IPS-18a (cell line): ENCODE measurements at regions not wholly inside any gene's neighbourhood (a gene's known extent, or its start where the extent isn't known, plus 50 kb on each side); places are given as distances from the start of the nearest gene placed in this dataset.
"Not testable (repeated sequence)": the region's sequence is repeated elsewhere in the genome, so short reads cannot be mapped to it uniquely, and the experiment has no call there.

ENCODE experiments used
- H3K27ac ChIP-seq: one replicate; pipeline ENCODE4 v1.5.1; 2013; ENCODE audit warnings: low read length
- H3K27me3 ChIP-seq: one replicate; pipeline ENCODE4 v1.6.1; 2013; ENCODE audit warnings: mild to moderate bottlenecking, low read length; ENCODE audit not compliant: control insufficient read depth, insufficient read depth
- H3K36me3 ChIP-seq: one replicate; pipeline ENCODE4 v1.6.1; 2013; ENCODE audit warnings: low read depth, low read length; ENCODE audit not compliant: control insufficient read depth
- H3K4me1 ChIP-seq: one replicate; pipeline ENCODE4 v1.6.1; 2013; ENCODE audit warnings: low read depth, low read length; ENCODE audit not compliant: control insufficient read depth
- H3K4me3 ChIP-seq: one replicate; pipeline ENCODE4 v1.5.1; 2013; ENCODE audit warnings: low read length
- H3K9ac ChIP-seq: one replicate; pipeline ENCODE4 v1.6.1; 2013; ENCODE audit warnings: mild to moderate bottlenecking, low read length, moderate library complexity
- H3K9me3 ChIP-seq: one replicate; pipeline ENCODE4 v1.6.1; 2013; ENCODE audit warnings: low read depth, low read length; ENCODE audit not compliant: control insufficient read depth

DNA sequence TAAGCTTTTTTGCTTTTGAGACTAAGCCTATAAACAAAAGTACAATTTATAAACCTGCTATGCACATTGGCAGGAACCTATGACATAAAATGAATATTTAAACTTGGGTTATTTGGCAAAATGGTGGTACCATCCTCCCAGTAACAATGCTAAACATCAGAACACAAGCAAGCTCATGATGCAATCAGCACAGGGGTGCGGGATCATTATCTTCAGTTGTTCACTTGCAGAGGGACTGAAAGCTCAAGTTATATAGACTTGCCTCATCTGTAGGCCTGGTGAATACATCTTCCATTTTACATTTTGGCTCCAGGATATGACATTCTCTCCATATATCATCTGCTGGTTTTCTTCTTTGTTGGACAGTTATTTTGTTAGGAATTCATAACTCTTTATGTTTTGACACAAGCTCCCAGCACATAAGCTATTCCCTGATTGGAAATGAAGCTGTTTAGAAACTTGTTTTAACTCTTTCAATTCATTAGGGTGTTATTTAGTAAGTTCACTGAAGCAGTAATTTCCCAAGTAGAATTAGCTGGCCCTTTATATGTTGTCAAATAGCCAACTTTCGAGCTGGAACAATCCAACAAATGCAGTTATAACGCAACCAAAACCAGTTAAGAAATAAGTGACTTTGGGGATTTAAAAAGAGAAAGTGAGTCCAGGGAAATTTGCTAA, 124.7 kb upstream of the LIFR start:
- Histone ChIP-seq H3K36me3 (no peaks in the 10 kb centered on the region), H3K9ac (no peak overlapping the region), H3K4me1 (no peaks in the 10 kb centered on the region), H3K4me3 (no peak overlapping the region), H3K27me3 (no peaks in the 10 kb centered on the region), H3K9me3 (no peaks in the 10 kb centered on the region), H3K27ac (no peak overlapping the region)

DNA sequence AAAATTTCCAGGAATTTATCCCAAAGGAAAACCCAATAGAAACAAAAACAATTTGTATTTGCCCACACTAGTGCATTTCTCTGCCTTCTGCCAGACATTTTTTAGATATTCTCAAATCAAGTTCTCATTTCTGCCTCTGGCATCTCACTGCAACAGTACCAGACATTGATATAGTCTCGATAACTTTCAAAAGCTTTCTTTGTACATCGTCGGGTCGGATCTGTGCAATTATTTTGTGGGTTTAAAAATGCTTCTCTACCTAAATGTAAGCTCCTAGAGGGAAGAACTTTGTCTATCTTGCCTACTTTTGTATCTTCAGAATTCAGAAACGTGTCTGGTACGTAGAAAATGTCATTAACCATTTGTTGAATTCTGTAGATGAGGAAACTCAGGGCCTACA, 125.5 kb upstream of the LIFR start:
- Histone ChIP-seq H3K27ac (no peak overlapping the region), H3K27me3 (no peaks in the 10 kb centered on the region), H3K36me3 (no peaks in the 10 kb centered on the region), H3K4me1 (no peaks in the 10 kb centered on the region), H3K4me3 (no peak overlapping the region), H3K9ac (no peak overlapping the region), H3K9me3 (no peaks in the 10 kb centered on the region)

DNA sequence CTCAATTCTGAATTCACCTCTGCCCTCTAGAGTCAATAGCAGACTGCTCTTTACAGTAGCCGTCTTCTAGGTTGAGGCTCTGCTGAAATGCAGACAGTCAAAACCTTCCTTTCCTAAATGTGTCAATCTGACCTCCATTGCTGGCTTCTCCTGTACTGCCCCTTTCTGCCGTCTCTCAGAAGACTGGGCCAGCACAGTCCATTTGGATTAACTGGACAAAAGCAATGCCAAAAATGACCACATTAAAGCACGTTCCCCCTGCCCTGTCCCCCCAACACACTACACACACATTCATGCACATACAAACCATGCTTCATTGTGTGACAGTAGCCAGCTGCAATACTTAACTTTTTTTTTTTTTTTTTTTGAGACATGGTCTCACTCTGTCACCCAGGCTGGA, 130.2 kb upstream of the LIFR start:
- no peak overlapping the region for H3K27ac ChIP-seq
- H3K27me3 ChIP-seq, result no peaks in the 10 kb centered on the region
- no peaks in the 10 kb centered on the region for H3K4me1 ChIP-seq
- H3K9ac ChIP-seq, result no peak overlapping the region
- H3K4me3 ChIP-seq, result no peak overlapping the region
- no peaks in the 10 kb centered on the region for H3K36me3 ChIP-seq
- H3K9me3 ChIP-seq, result no peaks in the 10 kb centered on the region

DNA sequence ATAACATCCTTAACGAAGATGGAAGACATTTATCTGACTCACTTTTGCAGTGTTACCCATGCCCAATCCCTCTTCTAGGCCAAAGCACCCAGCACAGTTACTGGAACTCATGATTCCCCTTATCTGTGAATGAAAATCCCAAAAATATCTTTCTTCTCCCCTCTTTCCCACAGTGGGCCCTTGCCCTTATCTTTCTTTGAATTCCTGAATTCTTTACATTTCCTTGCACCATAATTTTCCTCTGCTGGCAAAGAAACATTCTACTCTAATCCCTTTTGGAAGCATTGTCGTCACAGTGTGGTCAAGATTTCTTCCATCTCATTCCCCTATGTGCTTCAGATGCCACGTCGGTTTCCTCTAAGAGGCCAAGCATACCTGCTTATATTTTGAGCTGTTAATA, 135.9 kb upstream of the LIFR start:
- no peak overlapping the region for H3K4me3 ChIP-seq
- no peak overlapping the region for H3K27ac ChIP-seq
- no peaks in the 10 kb centered on the region for H3K9me3 ChIP-seq
- no peak overlapping the region for H3K9ac ChIP-seq
- H3K27me3 ChIP-seq, result no peaks in the 10 kb centered on the region
- H3K4me1 ChIP-seq, result no peaks in the 10 kb centered on the region
- no peaks in the 10 kb centered on the region for H3K36me3 ChIP-seq

DNA sequence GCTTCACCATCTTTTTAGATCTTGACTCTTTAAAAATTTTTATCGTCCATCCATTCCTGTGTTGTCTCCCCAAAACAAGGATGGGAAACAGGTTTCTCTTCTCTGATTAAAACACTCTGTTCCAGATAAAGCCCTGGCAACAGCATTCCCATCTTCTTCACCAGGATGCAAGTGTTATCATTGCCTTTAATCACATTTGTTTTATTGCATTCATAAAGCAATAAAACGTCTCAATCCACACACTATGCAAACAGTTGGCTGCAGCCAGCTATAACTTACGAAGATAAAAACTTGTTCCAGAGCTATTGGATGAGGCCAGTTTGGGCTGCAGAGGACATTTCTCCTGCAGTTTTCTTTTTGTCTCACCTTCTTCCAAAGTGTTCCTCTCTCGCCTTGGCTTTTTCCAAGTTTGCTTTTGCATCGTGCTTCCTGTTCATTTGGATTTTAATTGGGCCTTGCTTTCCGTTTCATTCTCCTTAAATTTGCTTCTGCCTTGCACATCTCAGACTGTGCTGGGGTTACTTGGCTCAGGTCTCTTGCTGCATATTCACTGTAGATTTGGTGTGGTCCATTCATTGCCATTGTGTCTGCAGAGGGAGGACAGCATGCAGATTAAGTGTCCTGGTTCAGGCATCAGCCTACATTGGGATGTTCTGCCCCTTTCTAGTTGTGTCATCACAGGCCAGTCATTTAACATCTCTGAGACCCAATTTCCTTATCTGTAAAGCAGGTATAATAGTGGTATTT, 136.5 kb upstream of the LIFR start:
- H3K9ac ChIP-seq, result no peak overlapping the region
- H3K27me3 ChIP-seq, result no peaks in the 10 kb centered on the region
- no peaks in the 10 kb centered on the region for H3K36me3 ChIP-seq
- no peak overlapping the region for H3K27ac ChIP-seq
- H3K4me3 ChIP-seq, result no peak overlapping the region
- H3K4me1 ChIP-seq, result no peaks in the 10 kb centered on the region
- H3K9me3 ChIP-seq, result no peaks in the 10 kb centered on the region

DNA sequence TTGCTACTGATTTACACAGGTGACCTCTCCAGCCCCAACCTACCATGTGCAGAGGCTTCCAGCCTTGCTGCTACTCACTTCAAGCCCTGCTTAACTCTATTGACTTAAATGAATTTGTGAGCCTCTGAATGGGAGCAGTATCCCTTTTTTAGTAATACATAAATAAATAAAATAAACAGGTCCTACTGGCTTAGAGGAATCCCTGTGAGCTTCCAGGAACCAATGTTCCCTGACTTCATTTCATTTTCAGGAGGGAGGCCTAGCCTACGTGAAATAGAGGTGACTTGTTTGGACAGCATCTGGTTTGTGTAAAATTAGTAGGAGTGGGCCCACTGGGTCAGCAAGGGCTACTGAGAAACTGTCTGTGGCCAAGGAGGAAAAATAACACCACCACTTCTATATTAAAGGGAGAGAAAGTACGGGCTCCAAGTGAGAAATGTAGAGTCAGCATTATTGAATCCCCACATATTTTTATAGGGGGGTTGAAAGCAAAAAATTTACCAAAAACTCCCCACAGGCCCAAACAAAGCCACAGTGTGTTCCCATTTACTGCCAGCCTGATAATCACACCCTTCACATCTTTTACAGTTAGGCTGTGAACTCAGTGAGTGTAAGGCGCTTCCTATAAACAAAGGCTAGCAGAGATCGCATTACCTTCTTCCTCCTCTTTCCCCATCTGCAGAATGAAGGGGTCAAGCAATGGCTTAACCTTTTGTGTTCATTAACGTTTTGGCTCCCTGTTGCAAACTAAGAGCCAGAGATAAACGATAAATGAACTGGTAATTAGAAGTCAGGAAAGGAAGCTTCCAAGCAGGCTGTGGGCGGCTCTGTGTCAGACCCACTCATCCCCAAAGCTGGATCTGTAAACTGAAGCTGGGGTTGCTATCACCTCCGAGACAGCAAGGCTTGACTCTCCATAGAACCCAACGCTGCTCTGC, 138.8 kb upstream of the LIFR start:
- no peak overlapping the region for H3K9ac ChIP-seq

DNA sequence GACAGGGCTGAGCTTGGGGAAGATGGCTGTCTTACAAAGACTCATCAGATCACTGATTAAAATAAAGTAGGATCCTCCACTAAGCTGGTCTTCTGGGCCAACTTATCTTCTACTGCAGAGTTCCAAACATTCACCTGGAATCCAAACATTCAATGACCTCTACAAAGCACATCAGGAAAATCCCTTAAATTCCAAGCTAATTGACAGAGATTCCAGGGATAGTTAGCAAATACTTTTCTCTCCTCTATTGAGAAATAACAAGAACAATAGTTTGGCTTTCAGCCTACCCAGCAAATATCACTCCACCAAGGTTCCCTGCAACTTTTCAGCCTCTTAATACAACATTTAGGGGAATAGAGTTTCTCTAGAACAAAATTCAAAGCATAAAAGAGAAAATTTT, 140.6 kb upstream of the LIFR start:
- no peak overlapping the region for H3K4me3 ChIP-seq

More for the DNA sequence above, 138.8 kb upstream of the LIFR start:
- no peaks in the 10 kb centered on the region for H3K36me3 ChIP-seq
- no peak overlapping the region for H3K27ac ChIP-seq
- no peak overlapping the region for H3K4me3 ChIP-seq
- no peaks in the 10 kb centered on the region for H3K9me3 ChIP-seq
- H3K27me3 ChIP-seq, result no peaks in the 10 kb centered on the region
- H3K4me1 ChIP-seq, result no peaks in the 10 kb centered on the region

DNA sequence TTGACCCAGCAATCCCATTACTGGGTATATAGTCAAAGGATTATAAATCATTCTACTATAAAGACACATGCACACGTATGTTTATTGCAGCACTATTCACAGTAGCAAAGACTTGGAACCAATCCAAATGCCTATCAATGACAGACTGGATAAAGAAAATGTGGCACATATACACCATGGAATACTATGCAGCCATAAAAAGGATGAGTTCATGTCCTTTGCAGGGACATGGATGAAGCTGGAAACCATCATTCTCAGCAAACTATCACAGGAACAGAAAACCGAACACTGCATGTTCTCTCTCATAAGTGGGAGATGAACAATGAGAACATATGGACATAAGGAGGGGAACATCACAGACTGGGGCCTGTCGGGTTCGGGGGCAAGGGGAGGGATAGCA, 140.3 kb upstream of the OSMR start:
- not testable (repeated sequence) for H3K27ac ChIP-seq, H3K9ac ChIP-seq, H3K36me3 ChIP-seq

More for the DNA sequence above, 140.6 kb upstream of the LIFR start:
- Histone ChIP-seq H3K27ac (no peak overlapping the region), H3K36me3 (no peaks in the 10 kb centered on the region), H3K4me1 (no peaks in the 10 kb centered on the region), H3K9me3 (no peaks in the 10 kb centered on the region), H3K9ac (no peak overlapping the region), H3K27me3 (no peaks in the 10 kb centered on the region)

DNA sequence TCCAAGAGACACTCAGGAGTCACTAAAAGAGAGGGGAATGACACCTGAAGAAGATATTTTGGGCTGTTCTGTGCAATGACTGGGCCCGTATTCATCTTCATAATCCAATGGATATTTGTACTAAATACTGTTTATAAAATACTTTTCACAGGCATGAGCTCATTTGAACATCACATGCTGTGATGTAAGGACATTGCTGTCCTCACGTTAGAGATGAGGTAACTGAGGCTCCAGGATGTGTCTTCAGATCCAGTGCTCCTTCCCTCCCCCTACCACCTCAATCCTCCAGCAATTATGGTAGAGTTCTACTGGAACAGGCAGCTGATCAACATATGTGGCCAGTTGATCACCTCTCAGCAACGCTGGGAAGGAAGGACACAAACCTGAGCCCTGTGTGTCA, 139.4 kb upstream of the OSMR start:
- Histone ChIP-seq H3K9ac (no peak overlapping the region), H3K36me3 (no peaks in the 10 kb centered on the region), H3K9me3 (no peaks in the 10 kb centered on the region), H3K27ac (no peak overlapping the region), H3K4me1 (no peaks in the 10 kb centered on the region), H3K4me3 (no peak overlapping the region), H3K27me3 (no peaks in the 10 kb centered on the region)

More for the DNA sequence above, 140.3 kb upstream of the OSMR start:
- not testable (repeated sequence) for H3K4me1 ChIP-seq, H3K4me3 ChIP-seq, H3K9me3 ChIP-seq, H3K27me3 ChIP-seq

DNA sequence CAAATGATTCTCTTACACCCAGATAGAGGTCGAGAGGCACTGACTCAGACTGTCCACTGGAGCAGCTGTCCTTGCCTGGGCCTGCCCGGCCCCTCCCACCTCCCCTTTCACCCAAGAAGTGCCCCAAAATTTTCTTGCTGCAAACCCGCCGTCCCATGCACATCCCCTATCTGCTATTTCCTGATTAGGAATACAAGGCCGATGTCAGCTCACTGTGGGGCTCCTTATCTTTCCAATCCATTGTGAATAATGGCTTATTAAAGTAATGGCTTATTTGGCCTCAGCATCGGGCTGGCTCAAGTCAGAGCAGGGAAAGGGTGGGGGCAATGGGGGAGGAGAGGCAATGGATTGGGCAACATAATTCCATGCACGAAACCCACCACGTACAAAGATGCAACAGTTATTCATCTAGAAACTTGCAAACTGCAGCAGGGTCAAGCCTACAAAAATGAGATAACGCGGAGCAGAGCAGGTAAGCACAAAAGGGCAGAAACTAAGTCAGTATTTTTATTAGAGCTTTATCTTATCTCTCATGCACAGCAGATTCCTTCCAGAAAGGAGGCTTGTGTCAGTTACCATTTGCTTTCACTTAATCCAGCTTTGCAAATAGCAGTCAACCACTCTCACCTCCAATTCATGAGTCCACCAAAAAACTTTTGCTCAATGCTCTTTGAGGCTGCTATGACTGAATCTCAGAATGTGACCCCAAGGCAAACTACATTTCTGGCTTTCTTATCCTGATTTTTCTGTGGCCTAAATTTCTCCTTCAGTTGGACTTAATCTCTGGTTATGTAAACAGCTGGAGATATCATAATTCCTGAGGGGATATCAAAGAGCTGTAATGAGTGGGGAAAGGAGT, 138.2 kb upstream of the OSMR start:
- no peak overlapping the region for H3K9ac ChIP-seq
- H3K4me1 ChIP-seq, result no peaks in the 10 kb centered on the region
- no peaks in the 10 kb centered on the region for H3K27me3 ChIP-seq

More for the DNA sequence above, 138.2 kb upstream of the OSMR start:
- Histone ChIP-seq H3K36me3 (no peaks in the 10 kb centered on the region), H3K4me3 (no peak overlapping the region), H3K27ac (no peak overlapping the region), H3K9me3 (no peaks in the 10 kb centered on the region)
